Retinal pigment epithelial cell (primary cell): ENCODE measurements at regions not wholly inside any gene's neighbourhood (a gene's known extent, or its start where the extent isn't known, plus 50 kb on each side); places are given as distances from the start of the nearest gene placed in this dataset.

Experiments
- DNase-seq: peaks from one replicate; pipeline ENCODE4 v3.0.0-alpha.2; 2010; ENCODE audit warnings: low read depth
- H3K4me3 ChIP-seq: 2 replicates; pipeline ENCODE4 v1.5.1; 2011; ENCODE audit warnings: mild to moderate bottlenecking, low read length, control low read depth, moderate library complexity
- TF ChIP-seq, protein P1 (sequence below): conservative IDR thresholded peaks from 2 replicates; pipeline ENCODE4 v1.5.1; 2011; ENCODE audit warnings: low read depth, low read length, control low read depth, inconsistent platforms

- TF ChIP-seq, protein P1, sequence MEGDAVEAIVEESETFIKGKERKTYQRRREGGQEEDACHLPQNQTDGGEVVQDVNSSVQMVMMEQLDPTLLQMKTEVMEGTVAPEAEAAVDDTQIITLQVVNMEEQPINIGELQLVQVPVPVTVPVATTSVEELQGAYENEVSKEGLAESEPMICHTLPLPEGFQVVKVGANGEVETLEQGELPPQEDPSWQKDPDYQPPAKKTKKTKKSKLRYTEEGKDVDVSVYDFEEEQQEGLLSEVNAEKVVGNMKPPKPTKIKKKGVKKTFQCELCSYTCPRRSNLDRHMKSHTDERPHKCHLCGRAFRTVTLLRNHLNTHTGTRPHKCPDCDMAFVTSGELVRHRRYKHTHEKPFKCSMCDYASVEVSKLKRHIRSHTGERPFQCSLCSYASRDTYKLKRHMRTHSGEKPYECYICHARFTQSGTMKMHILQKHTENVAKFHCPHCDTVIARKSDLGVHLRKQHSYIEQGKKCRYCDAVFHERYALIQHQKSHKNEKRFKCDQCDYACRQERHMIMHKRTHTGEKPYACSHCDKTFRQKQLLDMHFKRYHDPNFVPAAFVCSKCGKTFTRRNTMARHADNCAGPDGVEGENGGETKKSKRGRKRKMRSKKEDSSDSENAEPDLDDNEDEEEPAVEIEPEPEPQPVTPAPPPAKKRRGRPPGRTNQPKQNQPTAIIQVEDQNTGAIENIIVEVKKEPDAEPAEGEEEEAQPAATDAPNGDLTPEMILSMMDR: no peak
- no peak overlapping the region for H3K4me3 ChIP-seq
- DNase-seq: no peak
Measured at GRCh38 chr6:93048381-93048780, 371.0 kb downstream of the EPHA7 start.

DNA sequence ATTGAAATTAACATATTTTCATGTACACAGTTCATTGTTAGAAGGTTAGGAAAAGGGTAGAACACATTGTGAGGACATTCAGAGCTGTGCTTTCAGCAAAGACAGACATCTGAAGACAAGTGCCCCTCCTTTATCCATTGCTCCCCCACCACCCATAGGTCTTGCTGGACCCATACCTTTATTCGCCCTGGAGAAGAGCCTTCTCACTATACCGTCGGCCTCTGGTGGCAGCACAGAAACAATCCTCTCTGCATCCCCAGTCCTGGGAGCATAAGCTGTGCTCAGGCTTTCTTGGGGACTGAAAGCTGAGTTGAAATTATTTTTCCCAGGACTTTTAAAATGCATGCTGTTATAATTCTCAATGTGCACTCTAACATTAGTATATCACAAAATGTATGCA is 372.3 kb downstream of the EPHA7 start:
- TF ChIP-seq, protein P1: no peak
- no peak for DNase-seq
- no peak overlapping the region for H3K4me3 ChIP-seq

- TF ChIP-seq, protein P1: no peak
- no peak for DNase-seq
- no peak overlapping the region for H3K4me3 ChIP-seq
Measured at GRCh38 chr6:93045156-93045555, 374.2 kb downstream of the EPHA7 start.

GRCh38 chr6:93040375-93040774 is 379.0 kb downstream of the EPHA7 start:
- no peak overlapping the region for H3K4me3 ChIP-seq

DNA sequence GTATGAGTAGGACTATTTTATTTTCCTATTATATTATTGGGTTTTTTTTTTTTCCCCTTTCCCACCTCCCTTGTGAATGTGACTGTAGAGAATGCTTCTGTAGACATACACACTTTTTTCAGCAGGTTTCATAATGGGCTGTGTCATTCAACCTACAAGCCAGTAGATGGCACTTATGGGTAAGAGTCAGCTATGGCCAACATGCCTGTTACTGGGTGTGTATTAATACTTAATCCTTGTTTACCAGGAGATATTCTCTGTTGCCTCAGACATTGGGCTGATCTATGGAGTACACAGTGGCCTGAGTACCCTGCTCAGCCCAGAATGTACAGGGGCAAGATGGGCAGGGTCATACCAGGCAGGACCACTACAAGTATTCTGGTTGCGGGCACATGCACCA is 382.5 kb downstream of the EPHA7 start:
- DNase-seq: no peak
- no peak overlapping the region for H3K4me3 ChIP-seq
- TF ChIP-seq, protein P1: peak; percentile 52

More at GRCh38 chr6:93040375-93040774, 379.0 kb downstream of the EPHA7 start:
- no peak for DNase-seq
- TF ChIP-seq, protein P1: no peak

- DNase-seq: no peak
- no peak overlapping the region for H3K4me3 ChIP-seq
- TF ChIP-seq, protein P1: no peak
Measured at GRCh38 chr6:93035756-93036155, 383.6 kb downstream of the EPHA7 start.

- no peak for DNase-seq
- no peak overlapping the region for H3K4me3 ChIP-seq
- TF ChIP-seq, protein P1: no peak
Measured at GRCh38 chr6:93021235-93021915, 398.0 kb downstream of the EPHA7 start.
